GM12872 (cell line): ENCODE measurements at regions not wholly inside any gene's neighbourhood (a gene's known extent, or its start where the extent isn't known, plus 50 kb on each side); places are given as distances from the start of the nearest gene placed in this dataset.

Experiments
- TF ChIP-seq, protein P1 (sequence below): IDR thresholded peaks from 3 replicates; pipeline ENCODE4 v1.5.1; 2011; ENCODE audit warnings: low read depth, mild to moderate bottlenecking, low read length, moderate library complexity; ENCODE audit not compliant: insufficient read depth

DNA sequence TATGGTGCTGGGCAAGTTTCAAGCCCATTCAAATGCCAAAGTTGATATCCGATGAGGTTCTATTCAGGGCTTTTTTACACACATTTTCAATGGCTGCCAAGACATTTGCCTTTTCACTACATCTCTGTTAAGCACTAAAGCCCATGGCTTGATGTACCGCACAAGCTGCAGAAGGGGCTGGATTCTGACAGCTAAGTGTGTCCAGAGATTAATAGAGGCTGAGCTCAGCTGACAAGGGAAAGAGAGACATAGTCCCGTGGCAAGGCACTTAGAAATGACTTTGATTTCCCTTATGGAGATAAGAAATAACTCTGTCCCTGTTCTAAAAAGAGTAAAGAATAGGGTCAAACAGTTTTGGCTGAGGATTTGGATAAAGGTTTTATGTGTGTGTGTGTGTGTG is 198.6 kb downstream of the DMRT2 start:
- TF ChIP-seq, protein P1, sequence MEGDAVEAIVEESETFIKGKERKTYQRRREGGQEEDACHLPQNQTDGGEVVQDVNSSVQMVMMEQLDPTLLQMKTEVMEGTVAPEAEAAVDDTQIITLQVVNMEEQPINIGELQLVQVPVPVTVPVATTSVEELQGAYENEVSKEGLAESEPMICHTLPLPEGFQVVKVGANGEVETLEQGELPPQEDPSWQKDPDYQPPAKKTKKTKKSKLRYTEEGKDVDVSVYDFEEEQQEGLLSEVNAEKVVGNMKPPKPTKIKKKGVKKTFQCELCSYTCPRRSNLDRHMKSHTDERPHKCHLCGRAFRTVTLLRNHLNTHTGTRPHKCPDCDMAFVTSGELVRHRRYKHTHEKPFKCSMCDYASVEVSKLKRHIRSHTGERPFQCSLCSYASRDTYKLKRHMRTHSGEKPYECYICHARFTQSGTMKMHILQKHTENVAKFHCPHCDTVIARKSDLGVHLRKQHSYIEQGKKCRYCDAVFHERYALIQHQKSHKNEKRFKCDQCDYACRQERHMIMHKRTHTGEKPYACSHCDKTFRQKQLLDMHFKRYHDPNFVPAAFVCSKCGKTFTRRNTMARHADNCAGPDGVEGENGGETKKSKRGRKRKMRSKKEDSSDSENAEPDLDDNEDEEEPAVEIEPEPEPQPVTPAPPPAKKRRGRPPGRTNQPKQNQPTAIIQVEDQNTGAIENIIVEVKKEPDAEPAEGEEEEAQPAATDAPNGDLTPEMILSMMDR, result no peak

DNA sequence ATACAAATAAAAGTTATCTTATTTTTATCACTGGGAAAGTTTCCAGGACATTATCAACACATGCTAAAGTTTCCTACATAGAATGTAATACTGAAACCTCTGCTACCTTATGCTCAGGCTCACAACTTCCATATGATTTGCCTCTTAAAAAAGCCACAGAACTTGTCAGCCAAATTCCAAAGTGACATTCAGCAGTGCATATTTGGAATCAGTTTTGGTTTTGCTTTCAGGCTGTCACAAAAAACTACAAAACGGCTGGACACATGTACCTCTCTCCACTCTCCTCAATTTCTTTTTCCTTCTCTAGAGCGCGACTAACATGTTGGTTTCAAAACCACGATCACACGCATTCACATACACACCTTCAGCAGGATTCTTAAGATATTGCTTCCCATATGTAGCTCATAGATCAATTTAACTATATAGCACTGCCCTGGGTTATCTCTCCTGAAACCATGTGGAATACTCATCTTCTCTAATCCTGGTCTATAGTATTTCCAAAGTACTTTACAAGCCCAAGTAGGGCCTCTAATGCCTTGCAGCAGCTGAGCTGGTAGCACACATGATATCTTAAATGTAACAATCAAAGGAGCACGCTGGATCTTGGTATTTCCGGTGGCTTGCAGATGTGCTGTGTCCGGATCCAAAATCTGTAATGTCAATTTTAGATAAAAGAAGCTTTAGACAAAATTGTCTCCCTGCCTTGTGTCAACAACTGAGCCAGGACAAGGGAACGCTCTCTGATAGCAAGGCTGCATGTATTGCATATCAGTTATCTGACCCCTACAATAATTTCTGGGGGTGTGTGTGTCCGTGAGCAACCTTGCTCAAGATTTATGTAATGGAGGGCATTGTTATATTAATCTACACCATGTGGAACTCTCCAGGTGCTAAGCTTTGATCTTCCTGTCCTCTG is 203.2 kb downstream of the DMRT2 start:
- TF ChIP-seq, protein P1, result no peak

DNA sequence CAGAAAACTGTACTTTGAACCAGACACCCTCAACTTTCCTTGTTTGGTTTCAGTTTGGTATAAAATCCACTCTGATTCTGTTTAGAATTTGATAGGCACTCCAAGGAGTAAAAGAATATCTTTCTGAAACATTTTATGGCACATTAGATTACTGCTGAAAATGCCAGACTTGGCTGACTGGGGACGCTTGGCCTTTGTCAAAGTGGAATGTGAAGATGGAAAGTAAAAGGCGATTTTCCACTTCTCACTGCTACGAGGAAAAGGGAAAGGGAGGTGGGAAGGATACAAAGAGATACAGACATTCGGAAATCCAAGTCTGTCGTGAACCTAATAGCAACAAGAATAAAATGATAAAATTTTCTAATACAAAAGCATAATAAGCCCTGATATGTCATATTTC is 203.9 kb downstream of the DMRT2 start:
- TF ChIP-seq, protein P1, result no peak

DNA sequence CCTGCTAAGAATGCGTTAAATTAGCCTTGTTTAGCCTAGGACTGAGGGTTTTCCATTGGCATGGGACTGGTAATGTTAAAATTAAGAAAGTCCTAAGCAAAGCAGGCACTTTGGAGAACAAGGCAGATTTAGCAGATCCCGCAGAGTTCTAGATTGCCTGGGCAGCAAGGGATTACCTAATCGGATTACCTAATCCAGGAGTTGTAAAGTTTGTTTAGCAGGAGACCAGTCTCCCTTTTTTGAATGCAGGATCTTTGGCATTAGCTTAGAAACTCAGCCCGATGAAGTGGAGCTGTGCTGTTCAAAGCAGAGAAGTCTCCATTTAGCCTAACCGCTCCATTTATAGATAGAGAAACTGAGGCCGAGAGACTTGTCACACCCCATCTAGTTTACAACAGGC is 206.0 kb downstream of the DMRT2 start:
- TF ChIP-seq, protein P1, result no peak

DNA sequence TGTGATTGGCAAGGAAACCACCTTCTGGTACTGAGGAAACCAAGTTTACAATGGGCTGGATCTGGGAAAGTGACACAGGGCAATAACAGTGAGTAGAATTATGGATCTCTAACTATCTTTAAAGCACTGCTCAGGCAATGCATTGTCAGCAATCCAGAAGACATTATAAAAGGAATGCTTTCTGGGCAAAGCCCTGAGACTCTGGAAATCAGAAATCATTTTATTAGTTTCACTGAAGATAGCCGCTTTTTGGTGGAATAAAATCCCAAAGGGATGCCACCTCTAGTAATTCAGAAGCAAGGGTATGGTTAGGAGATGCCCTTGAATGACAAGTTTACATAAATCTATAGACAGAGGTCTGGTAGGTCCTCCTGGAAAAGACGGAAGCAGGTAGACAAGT is 211.1 kb downstream of the DMRT2 start:
- TF ChIP-seq, protein P1, result no peak

DNA sequence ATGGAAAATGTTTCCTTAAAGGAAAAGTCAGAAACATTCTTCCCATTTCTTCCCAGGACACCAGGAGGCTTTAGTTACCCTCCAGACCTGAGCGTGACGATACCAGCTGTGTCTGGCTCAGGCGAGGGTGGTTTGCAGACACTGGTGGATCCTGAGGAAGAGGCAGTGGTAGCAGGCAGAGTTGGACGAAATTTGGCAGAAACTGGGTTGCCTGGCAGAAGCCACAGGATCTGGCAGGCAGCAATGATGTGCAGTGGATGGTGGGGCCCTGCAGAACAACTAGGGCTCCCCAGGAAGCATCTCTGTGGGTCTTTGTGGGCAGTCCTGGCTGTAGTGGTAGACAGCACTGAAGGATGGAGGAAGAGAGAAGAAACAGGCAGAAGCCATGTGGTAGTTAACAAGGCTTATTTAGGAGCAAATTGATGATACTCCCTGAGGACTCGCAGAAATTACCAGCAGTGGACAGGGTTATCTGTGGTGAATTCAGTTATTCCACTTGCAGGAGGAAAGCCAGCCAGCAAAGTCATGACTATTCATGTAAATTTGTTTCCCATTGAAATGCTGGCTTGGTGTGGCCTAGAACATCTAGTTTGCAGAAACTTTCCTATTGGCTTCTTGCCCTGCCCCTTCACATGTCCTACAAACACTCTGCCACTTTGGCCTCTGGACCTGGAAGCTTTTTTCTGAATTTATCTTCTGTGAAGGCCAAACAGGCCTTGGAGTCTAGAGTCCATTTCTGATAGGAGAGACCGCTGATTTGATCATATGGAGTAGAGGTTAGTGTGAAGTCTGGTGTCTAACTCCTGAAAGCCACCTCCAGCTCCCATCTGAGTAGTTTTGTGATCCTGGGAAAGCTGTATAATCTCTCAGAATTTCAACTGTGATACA is 212.0 kb downstream of the DMRT2 start:
- TF ChIP-seq, protein P1, result no peak

DNA sequence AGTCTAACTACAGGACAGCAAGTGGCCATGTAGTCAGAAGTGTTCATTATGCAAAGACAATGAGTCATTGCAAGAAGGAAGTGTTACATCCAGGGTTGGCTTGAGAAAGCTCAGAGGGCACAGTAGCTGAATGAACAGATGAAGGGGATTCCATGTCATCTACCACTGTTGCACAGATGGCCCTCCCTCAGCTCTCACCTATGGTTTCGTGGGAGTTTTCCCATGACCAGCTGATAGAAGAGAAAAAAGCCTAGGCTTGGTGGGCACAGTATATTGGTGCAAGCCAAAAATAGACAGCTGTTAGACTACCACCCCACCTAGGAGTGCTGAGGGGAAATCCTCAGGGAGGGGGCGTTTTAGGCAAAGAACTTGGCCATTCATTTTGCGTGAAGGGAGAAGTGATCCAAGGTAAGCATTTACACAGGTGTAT is 217.0 kb downstream of the DMRT2 start:
- TF ChIP-seq, protein P1, result no peak
